Vagina (tissue), 2 donors: ENCODE measurements at regions not wholly inside any gene's neighbourhood (a gene's known extent, or its start where the extent isn't known, plus 50 kb on each side); places are given as distances from the start of the nearest gene placed in this dataset.

Experiments
- POLR2A ChIP-seq, 2 donors: fragments of 450-650 bp; IDR thresholded peaks; one replicate each; pipeline ENCODE4 v1.6.1; 2017; ENCODE audit warnings: antibody characterized with exemption in 2 of 2, mild to moderate bottlenecking in 2 of 2, moderate library complexity in 2 of 2
- POLR2AphosphoS5 ChIP-seq, 2 donors: sonication (generic); formaldehyde crosslinking; IDR thresholded peaks; one replicate each; pipeline ENCODE4 v1.9.0; 2017; ENCODE audit warnings: antibody characterized with exemption in 2 of 2, mild to moderate bottlenecking in 2 of 2, low read depth in 1 of 2; ENCODE audit not compliant: insufficient read depth in 1 of 2
- TF ChIP-seq, protein P1 (sequence below), 3 experiments: fragments of 450-650 bp in 2 of 3; fragments of 200-600 bp in 1 of 3; sonication (generic) in 1 of 3; IDR thresholded peaks; one replicate each; pipeline ENCODE4 v1.5.1; 2017 to 2019; ENCODE audit warnings: antibody characterized with exemption in 3 of 3, mild to moderate bottlenecking in 2 of 3, moderate library complexity in 2 of 3

DNA sequence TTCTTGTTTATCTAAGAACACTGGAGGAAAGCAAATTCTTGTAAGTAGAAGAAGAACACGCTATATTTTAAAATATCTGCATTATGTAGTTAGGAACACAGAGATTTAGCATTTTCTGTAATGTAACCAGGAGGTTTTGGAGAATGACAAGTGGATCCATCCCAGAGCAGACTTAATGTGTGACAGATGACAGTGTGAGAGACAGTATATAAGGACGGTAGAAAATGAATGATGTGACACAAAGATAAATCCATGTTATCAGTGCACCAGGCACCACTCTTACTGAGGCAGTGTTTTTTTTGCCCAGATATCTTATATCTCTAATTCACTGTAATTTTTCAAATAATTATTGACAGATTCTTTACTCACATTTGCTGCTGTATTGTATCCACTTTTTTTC lies 239.0 kb upstream of the KCNN2 start:
- TF ChIP-seq, protein P1, sequence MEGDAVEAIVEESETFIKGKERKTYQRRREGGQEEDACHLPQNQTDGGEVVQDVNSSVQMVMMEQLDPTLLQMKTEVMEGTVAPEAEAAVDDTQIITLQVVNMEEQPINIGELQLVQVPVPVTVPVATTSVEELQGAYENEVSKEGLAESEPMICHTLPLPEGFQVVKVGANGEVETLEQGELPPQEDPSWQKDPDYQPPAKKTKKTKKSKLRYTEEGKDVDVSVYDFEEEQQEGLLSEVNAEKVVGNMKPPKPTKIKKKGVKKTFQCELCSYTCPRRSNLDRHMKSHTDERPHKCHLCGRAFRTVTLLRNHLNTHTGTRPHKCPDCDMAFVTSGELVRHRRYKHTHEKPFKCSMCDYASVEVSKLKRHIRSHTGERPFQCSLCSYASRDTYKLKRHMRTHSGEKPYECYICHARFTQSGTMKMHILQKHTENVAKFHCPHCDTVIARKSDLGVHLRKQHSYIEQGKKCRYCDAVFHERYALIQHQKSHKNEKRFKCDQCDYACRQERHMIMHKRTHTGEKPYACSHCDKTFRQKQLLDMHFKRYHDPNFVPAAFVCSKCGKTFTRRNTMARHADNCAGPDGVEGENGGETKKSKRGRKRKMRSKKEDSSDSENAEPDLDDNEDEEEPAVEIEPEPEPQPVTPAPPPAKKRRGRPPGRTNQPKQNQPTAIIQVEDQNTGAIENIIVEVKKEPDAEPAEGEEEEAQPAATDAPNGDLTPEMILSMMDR (IDR thresholded peaks at IDR 0.05), result no peak
- TF ChIP-seq POLR2A (IDR thresholded peaks at IDR 0.05), result no peak
- TF ChIP-seq POLR2AphosphoS5 (IDR thresholded peaks at IDR 0.05; ENCODE audit: insufficient read depth in 1 of 2, low read depth in 1 of 2), result no peak
